Kidney (tissue), 10 donors: ENCODE measurements at regions not wholly inside any gene's neighbourhood (a gene's known extent, or its start where the extent isn't known, plus 50 kb on each side); places are given as distances from the start of the nearest gene placed in this dataset.
"Not testable (repeated sequence)": the region's sequence is repeated elsewhere in the genome, so short reads cannot be mapped to it uniquely, and the experiment has no call there.

Experiments used
- DNase-seq, 5 donors: peaks; one replicate each; pipeline ENCODE4 v3.0.0-alpha.2; 2013 to 2020
- FAIRE-seq: peaks from 2 replicates; lab custom pipeline; 2012; peaks lifted over from hg19 to GRCh38; lab: Jason Lieb, UNC
- H3K27ac ChIP-seq, 2 donors: one replicate each; pipeline ENCODE4 v1.7.0; 2013; ENCODE audit warnings: low read depth in 2 of 2, low read length in 2 of 2, inconsistent platforms in 1 of 2
- H3K27me3 ChIP-seq: one replicate; pipeline ENCODE4 v1.7.1; 2013; ENCODE audit warnings: low read length, inconsistent platforms; ENCODE audit not compliant: control insufficient read depth, insufficient read depth
- H3K36me3 ChIP-seq, 3 donors: one replicate each; pipeline versions ENCODE4 v1.7.0 to v1.7.1; 2013; ENCODE audit warnings: low read length in 3 of 3, control low read depth in 1 of 3, inconsistent platforms in 1 of 3; ENCODE audit not compliant: insufficient read depth in 3 of 3, control insufficient read depth in 2 of 3
- H3K4me1 ChIP-seq, 3 donors: one replicate each; pipeline versions ENCODE4 v1.7.0 to v1.7.1; 2013; ENCODE audit warnings: low read length in 3 of 3, inconsistent platforms in 1 of 3, low read depth in 1 of 3; ENCODE audit not compliant: control insufficient read depth in 2 of 3, insufficient read depth in 2 of 3
- H3K4me3 ChIP-seq, 3 donors: one replicate each; pipeline versions ENCODE4 v1.7.0 to v1.8.1; 2013; ENCODE audit warnings: low read length in 3 of 3, control low read depth in 1 of 3, inconsistent platforms in 1 of 3
- H3K9ac ChIP-seq, 3 donors: one replicate each; pipeline versions ENCODE4 v1.7.0 to v1.7.1; 2013; ENCODE audit warnings: low read length in 3 of 3, control low read depth in 1 of 3, inconsistent platforms in 1 of 3
- H3K9me3 ChIP-seq, 3 donors: one replicate each; pipeline versions ENCODE4 v1.7.0 to v1.7.1; 2013; ENCODE audit warnings: low read length in 3 of 3, control low read depth in 1 of 3, inconsistent platforms in 1 of 3; ENCODE audit not compliant: control insufficient read depth in 2 of 3, insufficient read depth in 1 of 3
- intact Hi-C: fragments of 100-400 bp; cut with DNase I; formaldehyde crosslinking; loops from one replicate; pipeline ENCODE4 v1.11.1; 2022
- donor health status: control.
- donor health status: control.
- donor health status: DM: yes; HTN: yes; CAD: no.
- donor health status: Normal renal cell carcinoma (clear cell type).

- DNase-seq = peak in 1 of 5 donors; percentile 2
- H3K27me3 ChIP-seq, H3K4me3 ChIP-seq, H3K4me1 ChIP-seq, H3K36me3 ChIP-seq, H3K27ac ChIP-seq, H3K9ac ChIP-seq, FAIRE-seq, H3K9me3 ChIP-seq, intact Hi-C loops: not testable (repeated sequence)
These were observed 4093.3 kb upstream of the OR11H1 start for GRCh38 chr22:11434671-11435070.
